CD4-positive, alpha-beta T cell treated with Interleukin-4 for 4 hours (primary cell): ENCODE measurements at regions not wholly inside any gene's neighbourhood (a gene's known extent, or its start where the extent isn't known, plus 50 kb on each side); places are given as distances from the start of the nearest gene placed in this dataset.
A peak's percentile ranks its signal among the peaks of the same experiment; 100 is the strongest.
"Not testable (repeated sequence)": the region's sequence is repeated elsewhere in the genome, so short reads cannot be mapped to it uniquely, and the experiment has no call there.

Source experiments
- DNase-seq: peaks from one replicate; pipeline ENCODE4 v3.0.0-alpha.2; 2020

DNA sequence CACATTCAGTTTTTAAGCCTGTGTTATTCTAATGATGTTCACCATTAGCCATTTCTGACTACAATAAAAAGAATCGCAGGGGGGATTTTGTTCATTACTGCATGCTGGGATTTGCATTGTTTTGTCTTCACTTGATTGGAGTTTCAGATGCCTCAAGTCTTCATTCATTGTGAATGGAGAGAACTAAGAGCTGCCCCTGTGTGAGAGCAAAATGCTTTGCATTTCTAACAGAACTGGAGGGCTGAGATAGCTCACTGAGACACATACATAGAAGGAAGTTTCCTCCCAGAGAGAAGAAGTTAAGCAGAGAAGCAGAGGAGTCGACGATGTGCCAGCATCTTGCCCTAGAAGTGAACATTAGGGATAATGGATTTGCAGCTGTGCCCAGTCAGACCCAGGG is 113.5 kb upstream of the GATB start:
- DNase-seq: no peak

DNA sequence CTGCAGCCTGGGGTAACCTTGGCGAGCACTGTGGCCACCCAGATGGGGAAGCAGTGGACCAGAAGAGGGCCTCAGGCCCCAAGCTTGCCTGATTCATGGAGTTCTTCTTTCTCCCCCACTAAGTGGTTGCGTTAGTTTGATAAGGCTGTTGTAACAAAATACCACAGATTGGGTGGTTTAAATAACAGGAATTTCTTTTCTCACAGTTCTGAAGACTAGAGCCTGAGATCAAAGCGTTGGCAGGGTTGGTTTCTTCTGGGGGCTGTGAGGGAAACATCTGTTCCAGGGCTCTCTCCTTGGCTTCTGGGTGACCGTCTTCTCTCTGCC is 105.7 kb upstream of the GATB start:
- no peak for DNase-seq

DNA sequence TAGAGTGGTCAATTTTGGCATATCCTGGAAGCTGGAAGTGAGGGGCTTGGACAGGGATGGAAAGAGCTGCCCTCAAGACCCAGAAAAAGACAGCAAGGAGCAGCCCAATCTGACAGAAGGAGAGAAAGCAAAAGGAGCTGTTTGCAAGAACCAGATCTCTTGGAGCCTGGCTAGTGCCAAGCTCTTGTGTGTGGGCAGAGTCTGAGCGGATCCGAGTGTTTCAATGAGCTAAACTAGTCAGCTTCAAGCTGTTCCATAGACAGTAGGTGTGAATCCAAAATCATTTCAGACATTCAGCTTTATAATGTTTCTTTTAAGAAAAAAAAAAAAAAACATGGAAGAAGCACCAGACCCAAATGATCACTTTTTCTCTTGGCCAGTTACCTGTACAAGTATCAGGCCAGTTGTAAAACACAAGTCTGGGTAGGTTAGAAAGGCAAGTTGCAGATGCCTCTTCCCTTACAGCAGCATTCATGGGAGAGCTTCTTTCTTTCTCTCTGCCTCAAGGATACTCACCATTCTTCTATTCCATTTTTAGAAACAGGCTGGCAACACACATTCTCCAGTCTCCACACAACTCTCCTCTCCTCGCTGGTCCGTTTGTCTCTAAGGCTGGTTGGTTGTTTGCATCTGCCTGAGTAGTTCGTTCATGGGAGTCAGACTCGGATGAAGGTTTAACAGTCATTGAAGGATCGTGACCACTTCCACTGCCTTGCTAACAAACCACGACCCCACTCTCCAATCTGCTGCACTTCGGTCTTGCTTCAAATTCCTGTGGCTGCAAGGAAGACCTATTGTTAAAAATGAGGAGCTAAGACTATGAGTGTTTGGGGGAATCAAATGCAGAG is 105.2 kb upstream of the GATB start:
- DNase-seq: no peak

DNA sequence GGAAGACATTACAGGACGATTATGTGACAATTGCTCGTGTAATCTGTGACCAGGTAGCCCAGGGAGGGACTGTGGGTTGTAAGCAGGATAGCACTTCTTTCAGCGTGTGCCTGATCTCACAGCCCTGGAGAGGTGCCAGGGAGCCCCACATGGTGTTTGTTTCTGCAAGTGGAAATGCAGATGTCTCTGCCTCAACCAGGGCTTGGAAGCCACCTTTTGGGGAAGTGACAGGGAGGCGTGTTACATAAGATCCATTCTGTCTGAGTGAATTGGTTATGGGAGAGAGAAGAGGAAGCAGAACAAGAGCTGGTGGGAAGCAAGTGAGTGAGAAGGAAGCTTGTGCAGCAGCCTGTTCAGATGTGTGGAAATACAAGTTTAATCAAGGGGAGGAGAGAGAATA is 104.5 kb upstream of the GATB start:
- peak; percentile 19 for DNase-seq

DNA sequence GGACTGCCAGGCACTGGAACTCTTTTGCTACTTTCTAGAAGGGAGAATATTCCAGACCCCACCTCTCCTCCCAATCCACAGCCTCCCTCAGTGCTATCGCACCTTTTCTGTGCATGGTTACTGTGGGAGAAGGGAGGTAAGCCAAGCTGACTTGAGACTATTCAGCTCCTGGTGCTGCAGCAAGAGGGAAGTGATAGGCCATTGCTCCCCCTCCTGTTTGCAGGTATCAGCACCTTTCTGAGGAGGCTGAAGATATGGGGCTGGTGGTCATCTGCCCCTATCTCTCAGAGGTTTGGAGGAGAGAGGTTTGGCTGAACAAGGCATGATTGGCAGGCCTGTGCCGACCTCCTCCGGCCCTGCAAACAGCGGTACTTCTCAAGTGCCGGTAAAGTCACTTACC is 103.3 kb upstream of the GATB start:
- DNase-seq: no peak

DNA sequence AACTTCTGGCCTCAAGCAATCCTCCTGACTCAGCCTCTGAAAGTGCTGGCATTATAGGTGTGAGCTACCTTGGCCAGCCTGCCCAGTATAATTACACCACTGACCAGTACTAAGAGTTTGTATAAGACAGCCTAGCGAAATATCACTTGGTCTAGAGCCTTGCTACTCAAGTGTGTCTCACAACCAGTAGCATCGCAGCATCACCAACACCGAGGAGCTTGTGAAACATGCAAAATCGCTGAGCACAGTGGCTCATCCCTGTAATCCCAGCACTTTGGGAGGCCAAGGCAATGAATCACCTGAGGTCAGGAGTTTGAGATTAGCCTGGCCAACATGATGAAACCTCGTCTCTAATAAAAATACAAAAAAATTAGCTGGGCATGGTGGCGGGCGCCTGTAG is 102.0 kb upstream of the GATB start:
- DNase-seq: no peak

DNA sequence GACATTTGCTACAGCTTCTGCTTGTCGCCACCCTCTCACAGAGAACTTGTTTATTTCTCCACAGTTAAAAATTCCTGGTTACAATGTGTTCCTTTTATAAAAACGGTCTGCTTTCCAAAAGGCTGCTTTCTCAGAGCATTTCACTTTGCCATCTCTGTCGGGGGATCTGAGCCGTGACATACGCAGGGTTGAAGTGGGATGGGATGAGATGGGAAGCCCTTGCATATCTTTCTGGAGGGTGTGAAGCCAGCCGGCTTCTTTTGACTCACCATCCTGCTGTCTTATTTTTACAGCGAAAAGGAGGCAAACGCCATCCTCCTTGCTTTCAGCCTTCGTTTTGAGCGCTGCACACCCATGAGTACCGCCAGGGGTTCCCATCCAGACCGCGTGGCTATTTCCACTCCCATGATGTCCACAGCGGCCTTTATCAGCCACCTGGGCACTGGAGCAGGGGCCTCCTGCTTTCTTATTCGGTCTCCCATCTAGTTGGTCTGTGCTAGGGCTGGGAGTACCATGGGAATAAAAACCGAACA is 99.8 kb upstream of the GATB start:
- DNase-seq: no peak

DNA sequence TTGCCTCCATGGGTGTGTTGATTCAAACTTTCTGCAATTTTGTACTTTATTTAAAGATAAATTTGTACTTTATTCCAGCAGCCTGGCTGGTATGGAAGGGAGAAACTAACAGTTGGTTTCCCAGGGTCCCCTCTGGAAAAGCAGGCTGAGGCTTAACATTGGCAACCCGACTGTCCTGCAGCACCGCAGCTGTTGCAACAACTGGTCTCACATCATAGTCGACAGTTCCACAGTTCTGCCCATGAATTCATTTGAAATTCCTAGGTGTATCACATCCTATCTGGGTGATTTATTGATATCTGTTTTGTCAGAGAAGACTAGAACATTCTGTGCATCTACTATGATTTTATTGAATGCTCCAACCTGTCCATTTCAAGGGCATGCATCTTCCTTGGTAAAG is 98.8 kb upstream of the GATB start:
- no peak for DNase-seq

DNA sequence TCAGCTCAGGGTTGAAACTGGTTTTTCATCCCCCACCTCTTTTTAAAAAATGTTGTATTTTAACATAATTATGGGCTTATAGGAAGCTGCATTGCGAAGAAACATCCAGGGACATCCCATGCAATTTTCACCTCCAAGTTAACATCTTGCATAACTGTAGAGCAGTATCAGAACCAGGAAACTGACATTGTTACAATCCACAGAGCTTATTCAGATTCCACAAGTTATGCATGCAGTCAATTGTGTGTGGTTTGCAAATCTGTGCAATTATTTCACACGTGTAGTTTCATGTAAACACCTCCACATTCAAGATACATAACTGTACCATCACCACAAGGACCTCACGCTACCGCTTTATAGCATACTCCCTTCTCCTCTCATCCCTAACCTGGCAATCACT is 97.5 kb upstream of the GATB start:
- DNase-seq: no peak

DNA sequence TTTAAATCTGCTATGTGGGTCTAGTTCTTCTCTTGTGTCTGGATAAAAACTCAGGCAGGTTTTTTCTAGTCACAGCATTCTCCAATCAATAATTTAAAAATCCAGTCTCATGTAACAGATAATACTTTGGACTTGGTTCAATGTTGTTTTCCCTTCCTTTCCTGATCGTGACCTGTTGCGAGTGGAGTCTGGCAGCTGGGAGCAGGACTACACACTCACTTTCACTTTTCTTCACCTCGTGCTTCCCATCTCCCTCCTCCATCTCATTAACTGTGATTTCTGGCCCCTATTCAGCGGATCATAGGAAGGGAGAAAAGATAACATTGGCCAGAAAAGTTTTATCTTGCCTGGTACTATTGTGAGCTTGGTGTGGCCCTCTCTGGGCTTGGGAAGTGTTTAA is 96.6 kb upstream of the GATB start:
- DNase-seq: no peak

DNA sequence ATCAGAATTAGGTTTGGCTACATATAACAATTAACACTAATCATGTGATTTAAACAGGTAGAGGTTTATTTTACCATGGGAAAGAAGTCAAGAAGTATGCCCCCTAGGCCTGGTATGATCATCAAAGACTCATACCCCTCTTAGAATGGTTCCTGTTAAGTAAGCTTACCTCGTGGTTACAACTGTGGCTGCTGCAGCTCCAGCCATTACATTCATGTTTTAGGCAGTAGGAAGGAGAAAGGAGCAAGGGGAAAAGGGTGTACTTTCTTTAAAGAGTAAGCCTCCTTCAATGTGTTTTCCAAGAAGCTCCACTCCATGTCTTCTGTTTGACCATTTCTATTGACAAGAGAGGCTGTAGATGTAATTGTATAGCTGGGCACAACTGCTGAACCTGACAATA is 94.9 kb upstream of the GATB start:
- DNase-seq: no peak

DNA sequence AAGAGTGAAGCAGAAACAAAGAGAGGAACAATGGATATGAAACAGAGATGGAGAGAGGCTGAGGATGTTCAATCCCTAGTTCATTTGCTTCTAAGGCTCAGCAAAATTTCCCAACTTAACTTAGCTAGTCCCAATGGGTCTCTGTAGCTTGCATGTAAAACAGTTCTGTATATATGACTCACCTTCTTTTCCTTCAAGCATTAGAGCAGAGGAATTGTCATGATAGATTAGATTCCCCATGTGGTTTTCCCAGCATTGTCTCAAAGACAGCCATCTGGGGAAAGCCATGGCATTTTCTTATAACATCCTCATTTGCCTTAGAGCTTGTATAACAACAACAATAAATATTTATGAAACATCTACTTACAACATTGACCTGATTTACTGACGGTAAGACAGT is 93.9 kb upstream of the GATB start:
- no peak for DNase-seq

DNA sequence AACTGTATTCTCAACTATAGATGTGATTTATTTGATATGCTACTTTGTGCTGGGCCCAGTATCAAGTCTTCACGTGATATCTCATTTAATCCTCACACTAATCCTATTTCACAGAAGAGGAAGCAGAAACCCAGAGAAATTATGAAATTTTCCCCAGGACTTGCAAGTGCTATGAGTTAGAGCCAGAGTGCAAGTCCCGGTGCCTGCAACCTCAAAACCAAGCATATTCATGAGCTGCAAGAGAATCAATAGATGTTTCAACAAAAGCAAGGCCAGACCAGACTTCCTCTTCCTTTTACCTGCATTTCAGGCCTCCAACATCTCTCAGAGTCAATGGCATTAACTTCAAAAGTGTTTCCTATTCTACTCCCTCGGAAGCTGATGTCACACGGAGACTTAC is 92.2 kb upstream of the GATB start:
- DNase-seq: no peak

DNA sequence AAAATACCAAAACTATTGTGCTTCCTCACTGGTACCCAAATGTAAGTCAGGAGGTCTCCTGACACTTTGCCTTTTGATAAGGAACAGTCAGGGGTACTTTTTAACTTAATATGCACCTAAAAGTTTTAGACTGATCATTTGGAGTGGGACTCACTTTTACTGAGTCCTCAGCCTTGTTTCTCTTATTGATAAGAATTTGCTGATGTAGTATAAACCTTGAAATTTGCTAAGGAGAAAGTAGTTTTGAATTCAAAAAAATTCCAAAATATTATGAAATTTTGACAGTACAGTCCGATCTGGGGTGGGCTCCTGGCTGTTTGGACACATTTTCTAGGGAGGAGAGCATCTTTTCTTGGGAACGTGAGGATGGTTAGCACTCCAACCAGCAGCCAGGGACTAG is 91.4 kb upstream of the GATB start:
- no peak for DNase-seq

DNA sequence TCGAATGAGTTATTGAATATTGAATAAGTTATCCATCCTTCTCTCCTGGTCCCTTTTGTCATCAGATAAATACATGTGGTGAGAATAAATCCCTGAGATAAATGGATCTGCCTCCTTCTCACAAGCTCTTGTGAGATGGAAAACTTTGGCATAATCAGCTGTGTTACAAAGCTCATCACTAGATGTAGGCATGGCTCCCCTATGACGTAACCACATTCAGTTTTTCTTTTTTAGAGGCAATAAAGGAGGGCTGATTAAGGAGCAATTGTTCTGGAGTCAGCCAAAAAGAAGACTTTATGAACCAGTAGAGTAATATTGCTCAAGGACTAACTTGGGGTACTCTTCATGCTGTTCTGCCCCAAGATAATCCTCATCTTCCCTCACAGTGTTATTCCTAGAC is 90.5 kb upstream of the GATB start:
- DNase-seq: no peak

DNA sequence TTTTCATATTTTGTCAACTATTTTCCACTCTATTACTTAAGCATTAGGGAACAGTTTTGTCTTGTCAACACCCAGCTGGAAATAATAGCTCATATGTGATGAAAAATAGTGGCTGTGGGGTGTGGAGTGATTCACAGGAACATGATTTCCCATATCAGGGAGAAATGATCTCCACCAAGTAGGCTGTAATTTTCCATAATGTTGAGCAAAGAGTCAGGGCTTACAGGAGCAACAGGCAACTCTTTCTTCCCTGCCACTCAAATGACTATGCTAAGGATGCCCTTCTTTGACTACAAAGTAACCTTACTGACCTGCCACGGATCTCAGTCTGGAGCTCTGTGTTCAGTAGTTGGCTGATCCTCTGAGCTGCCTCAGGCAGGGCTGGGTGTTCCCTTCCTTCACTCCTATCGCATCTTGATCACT is 90.0 kb upstream of the GATB start:
- no peak for DNase-seq

DNA sequence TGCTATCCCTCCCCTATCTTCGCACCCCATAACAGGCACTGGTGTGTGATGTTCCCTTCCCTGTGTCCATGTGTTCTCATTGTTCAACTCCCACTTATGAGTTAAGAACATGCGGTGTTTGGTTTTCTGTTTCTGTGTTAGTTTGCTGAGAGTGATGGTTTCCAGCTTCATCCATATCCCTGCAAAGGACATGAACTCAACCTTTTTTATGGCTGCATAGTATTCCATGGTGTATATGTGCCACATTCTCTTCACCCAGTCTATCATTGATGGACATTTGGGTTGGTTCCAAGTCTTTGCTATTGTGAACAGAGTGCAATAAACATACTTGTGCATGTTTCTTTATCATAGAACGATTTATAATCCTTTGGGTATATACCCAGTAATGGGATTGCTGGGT is 84.7 kb upstream of the GATB start:
- DNase-seq: not testable (repeated sequence)

DNA sequence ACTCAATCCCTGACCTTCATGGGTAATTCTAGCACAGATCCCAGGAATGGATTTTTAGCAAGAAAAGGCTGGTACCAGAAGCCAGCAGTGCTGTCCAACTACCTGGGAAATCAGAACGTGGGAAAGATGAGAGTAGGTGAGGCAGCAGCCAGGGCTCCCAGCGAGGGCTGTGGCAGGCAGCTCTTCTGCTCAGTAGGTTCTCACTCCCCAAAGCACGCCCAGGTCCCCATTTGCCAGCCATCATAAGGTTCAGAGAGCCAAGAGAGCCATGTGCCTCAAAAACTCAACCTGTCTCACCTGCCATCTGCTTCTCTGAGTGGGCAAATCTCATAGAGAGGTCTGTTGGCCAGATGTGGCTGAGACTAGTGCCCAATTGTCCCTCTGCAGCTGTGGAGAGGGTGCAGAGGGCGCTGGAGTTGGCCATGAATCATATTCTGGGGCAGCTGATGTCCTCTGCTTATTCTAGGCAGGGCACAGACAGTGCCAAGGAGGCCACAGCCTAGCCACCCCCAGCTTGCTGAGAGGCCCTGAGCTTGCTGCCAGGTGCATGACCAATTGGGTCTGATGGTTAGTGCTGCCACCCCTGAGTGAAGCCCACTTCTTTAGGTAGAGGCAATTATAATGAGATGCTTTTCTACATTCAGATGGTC is 81.7 kb upstream of the GATB start:
- DNase-seq: no peak

DNA sequence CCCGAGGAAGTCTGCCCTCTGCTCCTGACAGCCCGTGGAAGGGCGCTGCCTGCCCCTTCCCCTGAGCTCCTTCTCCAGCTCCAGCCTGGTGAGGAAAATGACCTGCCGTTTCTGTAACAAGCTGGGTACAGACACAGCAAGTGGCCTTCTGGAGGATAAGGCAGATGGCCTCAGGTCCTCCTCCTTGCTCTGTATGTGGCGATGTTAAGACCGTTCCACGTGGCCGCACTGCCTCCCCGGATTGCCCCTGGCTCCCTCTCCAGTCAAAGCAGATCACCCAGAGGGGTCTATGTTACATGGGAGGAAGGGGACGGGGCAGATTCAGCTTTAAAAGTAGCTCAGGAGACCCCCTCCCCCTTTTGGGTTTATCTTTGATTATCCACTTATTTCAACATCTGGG is 80.3 kb upstream of the GATB start:
- no peak for DNase-seq

DNA sequence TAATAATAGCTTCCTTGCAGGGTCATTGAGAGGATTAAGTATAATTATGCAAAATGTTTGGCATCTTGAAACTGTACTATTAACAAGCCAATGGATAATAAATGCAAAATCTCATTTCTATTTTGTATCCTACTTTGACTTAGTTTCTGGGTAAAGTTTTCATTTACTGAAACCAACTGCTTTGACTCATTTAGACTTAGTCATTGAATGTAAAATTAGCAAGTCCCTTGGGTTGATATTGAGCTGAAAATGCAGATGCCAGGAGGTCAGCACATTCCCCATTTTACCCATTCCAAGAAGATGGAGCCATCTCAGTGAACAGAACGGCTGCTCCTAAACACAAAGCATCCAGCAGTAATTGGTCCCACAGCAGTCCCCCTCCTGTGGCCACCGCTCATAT is 74.7 kb upstream of the GATB start:
- no peak for DNase-seq

DNA sequence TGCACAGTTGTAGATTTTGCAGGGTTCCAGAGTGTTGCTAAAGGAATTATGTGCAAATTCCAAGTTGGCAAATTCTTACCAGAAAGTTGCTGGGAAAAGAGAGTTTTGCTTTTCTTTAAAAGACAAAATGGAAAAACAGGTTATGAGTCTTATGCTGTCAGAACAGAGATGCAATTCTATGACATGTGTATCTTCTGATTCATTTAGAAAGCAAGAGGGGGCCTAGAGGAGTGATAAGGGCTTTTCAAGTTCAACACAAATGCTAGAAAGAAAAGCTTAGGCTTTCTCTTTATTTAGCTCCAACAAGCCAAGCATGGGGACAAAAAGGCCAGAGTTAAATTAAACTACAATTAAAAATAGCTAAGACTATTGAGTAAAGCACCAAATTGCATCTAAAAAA is 72.4 kb upstream of the GATB start:
- DNase-seq: no peak

DNA sequence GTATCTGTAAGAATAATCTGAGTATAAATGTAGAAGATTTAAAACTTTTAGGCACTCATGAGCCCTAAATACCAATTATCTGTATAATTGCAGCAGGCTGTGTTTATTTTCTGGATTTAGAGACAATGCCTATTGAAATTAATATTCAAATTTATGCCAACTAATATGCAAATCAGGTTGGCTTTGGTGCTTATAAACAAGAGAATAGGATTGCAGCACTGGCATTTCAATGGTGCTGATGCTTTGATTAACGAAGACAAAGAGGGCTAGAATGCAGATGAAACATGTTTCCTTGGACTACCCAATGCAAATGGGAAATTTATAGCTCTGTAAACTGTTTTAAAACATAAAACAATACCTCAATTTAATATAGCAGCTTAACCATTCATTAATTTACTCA is 70.7 kb upstream of the GATB start:
- DNase-seq: no peak

DNA sequence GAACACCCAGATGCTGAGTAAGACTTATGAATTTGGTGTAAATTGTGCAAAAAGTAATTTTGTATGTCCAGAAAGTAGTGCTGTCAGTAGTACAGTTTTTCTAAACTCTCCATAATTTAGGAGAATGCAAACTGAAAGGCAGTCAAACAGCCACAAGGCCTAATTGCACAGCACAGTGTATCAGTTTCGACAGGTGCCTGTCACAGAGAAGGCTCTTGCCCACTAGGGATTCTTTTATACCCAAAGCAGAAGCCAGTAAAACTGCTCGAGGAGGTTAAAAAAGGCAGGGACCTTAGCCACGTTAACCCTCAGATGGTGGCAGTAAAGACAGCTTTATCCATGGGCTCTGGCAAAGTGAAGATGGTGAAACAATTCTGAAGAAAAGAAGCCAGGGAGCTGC is 69.4 kb upstream of the GATB start:
- DNase-seq: no peak

DNA sequence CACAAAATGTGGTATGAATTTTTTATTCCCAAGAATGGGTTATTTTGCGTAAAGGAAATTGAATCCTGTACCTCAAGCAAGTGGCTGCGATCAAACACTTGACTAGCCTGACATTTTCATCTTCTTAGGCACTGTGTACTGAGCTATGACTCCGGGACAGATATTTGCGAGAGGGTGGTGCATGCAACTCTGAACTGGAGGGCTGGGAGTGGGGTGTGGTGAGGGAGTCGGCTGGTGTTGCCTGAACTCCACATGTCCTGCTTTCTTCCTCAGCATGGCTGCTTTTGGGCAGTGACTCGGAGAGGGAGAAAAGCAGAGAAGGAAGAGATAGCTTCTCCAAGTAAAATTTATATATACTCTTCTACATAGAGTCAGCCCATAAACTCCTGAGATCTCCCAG is 68.5 kb upstream of the GATB start:
- no peak for DNase-seq

DNA sequence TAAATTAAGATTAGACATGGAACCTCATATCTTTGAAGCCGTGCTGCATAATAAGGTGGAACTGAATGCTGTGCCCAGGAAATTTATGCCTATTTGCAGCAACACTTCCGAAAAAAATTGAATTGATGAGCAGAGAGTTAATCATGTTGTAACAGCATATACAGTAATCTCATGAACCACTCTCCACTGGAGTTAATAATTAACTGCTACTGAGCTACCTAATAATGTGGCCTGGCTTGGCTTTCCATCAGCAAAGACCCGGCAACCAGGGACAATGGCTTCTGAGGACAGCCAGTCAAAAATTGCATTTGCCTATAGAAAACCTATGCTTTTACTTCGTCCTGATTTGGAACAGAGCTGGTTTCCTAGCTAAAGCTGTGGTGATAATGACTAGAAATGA is 63.8 kb upstream of the GATB start:
- DNase-seq: no peak
